ENCODE measurements at regions not wholly inside any gene's neighbourhood (a gene's known extent, or its start where the extent isn't known, plus 50 kb on each side); places are given as distances from the start of the nearest gene placed in this dataset.

GRCh38 chr11:21628641-21629040 lies 564.2 kb upstream of the ANO5 start:
- no peak overlapping the region for H2AFZ ChIP-seq (ENCODE audit: low read length)
- FAIRE-seq (no peak), ATAC-seq (no peak), DNase-seq (ENCODE audit: low spot score) (no peak)
- in situ Hi-C loops (cut with HindIII; ENCODE audit: extremely low pct_ligation_motif_present, low pct_unique_long_range_greater_than_20kb) (no loop called here), intact Hi-C loops (cut with micrococcal nuclease; ENCODE audit: unreplicated experiment) (no loop called here)
- peaks cover 25% of the 10 kb centered on the region for H3K9me3 ChIP-seq (ENCODE audit: low read length)
- H3K9ac ChIP-seq (ENCODE audit: insufficient read depth, low read depth, low read length), result no peak overlapping the region
- no TSS peak for BruUV-seq (replicated peaks)
- 0% methylated on average over 3 of the region's 3 CpGs for WGBS (ENCODE audit: low lambda C conversion rate)
- H3K36me3 ChIP-seq (replicated peaks in 1 of 2; ENCODE audit: control insufficient read depth in 1 of 2, insufficient read depth in 2 of 2, low read length in 2 of 2), result no peaks in the 10 kb centered on the region
- H3K4me3 ChIP-seq (replicated peaks in 1 of 3; ENCODE audit: insufficient read depth in 1 of 3, low read depth in 2 of 3, low read length in 3 of 3), result no peak overlapping the region
- H3K4me1 ChIP-seq (ENCODE audit: insufficient read depth, low read length), result no peaks in the 10 kb centered on the region
- no peaks in the 10 kb centered on the region for H3K27me3 ChIP-seq (ENCODE audit: control insufficient read depth in 1 of 2, insufficient read depth in 2 of 2, low read length in 2 of 2)
- no peak overlapping the region for H3K4me2 ChIP-seq (ENCODE audit: low read depth, low read length)
- CTCF ChIA-PET (ENCODE audit: low intra/inter-chr PET ratio, low total read pairs), result no interaction called here
- H4K20me1 ChIP-seq (ENCODE audit: insufficient read depth, low read length), result no peaks in the 10 kb centered on the region
- no peaks in the 10 kb centered on the region for H3K79me2 ChIP-seq (ENCODE audit: insufficient read depth, low read length)
- H3K27ac ChIP-seq (ENCODE audit: extremely low read length, insufficient read depth, low read length), result no peak overlapping the region
- POLR2A ChIA-PET, result no interaction called here
- TF ChIP-seq CREB1 (IDR thresholded peaks at IDR 0.05) (no peak), CREB1 (CRISPR knock-in tag; IDR thresholded peaks at IDR 0.05) (no peak), ZNF597 (CRISPR knock-in tag; IDR thresholded peaks at IDR 0.05) (no peak), FOXA1 (IDR thresholded peaks at IDR 0.05) (no peak), FOXA1 (CRISPR knock-in tag; IDR thresholded peaks at IDR 0.05) (no peak), ZBTB37 (CRISPR knock-in tag; IDR thresholded peaks at IDR 0.05) (no peak), THAP9 (CRISPR knock-in tag; IDR thresholded peaks at IDR 0.05; ENCODE audit: borderline replicate concordance) (no peak), IRF2 (CRISPR knock-in tag; IDR thresholded peaks at IDR 0.05) (no peak), SP4 (CRISPR knock-in tag; IDR thresholded peaks at IDR 0.05) (no peak), SOX5 (CRISPR knock-in tag; IDR thresholded peaks at IDR 0.05; ENCODE audit: borderline replicate concordance) (no peak), WIZ (CRISPR knock-in tag; IDR thresholded peaks at IDR 0.05) (no peak), STAT6 (CRISPR knock-in tag; IDR thresholded peaks at IDR 0.05; ENCODE audit: borderline replicate concordance) (no peak)
- TF ChIP-seq, protein P1, sequence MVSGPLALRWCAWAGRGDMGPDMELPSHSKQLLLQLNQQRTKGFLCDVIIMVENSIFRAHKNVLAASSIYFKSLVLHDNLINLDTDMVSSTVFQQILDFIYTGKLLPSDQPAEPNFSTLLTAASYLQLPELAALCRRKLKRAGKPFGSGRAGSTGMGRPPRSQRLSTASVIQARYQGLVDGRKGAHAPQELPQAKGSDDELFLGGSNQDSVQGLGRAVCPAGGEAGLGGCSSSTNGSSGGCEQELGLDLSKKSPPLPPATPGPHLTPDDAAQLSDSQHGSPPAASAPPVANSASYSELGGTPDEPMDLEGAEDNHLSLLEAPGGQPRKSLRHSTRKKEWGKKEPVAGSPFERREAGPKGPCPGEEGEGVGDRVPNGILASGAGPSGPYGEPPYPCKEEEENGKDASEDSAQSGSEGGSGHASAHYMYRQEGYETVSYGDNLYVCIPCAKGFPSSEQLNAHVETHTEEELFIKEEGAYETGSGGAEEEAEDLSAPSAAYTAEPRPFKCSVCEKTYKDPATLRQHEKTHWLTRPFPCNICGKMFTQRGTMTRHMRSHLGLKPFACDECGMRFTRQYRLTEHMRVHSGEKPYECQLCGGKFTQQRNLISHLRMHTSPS (CRISPR knock-in tag; IDR thresholded peaks at IDR 0.05; ENCODE audit: low read depth), result no peak
- TF ChIP-seq, protein P2, sequence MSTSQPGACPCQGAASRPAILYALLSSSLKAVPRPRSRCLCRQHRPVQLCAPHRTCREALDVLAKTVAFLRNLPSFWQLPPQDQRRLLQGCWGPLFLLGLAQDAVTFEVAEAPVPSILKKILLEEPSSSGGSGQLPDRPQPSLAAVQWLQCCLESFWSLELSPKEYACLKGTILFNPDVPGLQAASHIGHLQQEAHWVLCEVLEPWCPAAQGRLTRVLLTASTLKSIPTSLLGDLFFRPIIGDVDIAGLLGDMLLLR (CRISPR knock-in tag; IDR thresholded peaks at IDR 0.05), result no peak
